Suppressor macrophage (primary cell): ENCODE measurements at regions not wholly inside any gene's neighbourhood (a gene's known extent, or its start where the extent isn't known, plus 50 kb on each side); places are given as distances from the start of the nearest gene placed in this dataset.
"Not testable (repeated sequence)": the region's sequence is repeated elsewhere in the genome, so short reads cannot be mapped to it uniquely, and the experiment has no call there.

Source experiments
- DNase-seq, 4 experiments: peaks; one replicate each; pipeline ENCODE4 v3.0.0-alpha.2; 2020 to 2022

GRCh38 chr13:101003566-101003965, 329.0 kb upstream of the TMTC4 start:
- DNase-seq: no peak

- DNase-seq: no peak
These were observed 314.8 kb upstream of the TMTC4 start for GRCh38 chr13:100989392-100989791.

DNA sequence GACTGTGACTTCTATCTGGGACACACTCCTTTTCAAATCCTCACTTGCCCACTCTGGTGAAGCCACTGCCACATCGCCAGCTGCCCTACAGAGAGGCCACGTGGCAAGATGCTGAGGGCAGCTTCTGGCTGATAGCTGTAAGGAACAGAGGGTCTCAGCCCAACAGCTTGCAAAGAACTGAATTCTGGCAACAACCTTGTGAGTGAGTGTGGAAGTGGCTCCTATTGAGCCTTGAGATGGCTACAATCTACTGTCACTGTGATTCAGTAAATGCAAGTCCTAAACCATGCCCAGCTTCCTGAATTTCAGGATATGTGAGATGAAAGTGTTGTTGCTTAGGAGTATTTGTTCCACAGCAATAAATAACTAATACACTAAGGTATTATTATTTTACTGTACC, 314.3 kb upstream of the TMTC4 start:
- DNase-seq: no peak

DNA sequence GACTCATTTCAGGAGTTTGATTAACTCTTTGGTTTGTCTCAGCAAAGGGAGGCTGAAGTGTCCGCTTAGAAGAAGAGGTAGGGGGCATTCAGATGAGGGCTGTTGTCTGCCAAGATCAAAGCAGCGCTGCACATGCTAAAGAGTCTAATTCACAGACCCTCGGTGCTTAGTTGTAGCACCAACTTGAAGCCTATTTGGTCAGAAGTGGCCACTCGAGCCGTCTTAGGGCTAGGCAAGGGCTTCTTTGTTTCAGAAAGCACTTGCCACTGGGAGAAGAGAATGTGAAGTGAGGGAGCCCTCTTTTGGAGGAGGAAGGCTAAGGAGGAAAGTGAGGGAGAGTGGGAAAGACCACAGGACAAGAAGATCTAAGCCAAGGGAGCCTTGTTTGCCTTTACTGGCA, 313.4 kb upstream of the TMTC4 start:
- no peak for DNase-seq

GRCh38 chr13:100986571-100986970, 312.0 kb upstream of the TMTC4 start:
- no peak for DNase-seq

GRCh38 chr13:100984085-100984705, 309.6 kb upstream of the TMTC4 start:
- no peak for DNase-seq

DNA sequence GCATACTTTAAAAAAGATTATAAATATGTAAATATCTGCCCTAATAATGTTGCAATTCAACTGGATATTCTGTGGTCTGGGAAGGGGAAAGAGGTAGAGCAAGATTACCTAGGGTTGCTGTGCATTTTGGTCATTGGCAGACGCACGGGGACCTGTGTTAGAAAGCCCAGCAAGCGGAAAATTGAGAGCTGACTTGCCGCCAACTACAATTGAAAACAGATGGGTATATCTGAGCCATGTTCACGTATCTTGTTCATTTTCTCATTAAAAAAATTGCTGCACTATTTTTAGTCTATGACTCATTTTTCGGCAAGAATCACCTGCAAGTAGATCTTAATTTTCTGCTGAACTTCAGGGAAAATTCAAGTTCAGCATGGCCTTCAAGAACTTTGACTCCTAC, 308.5 kb upstream of the TMTC4 start:
- DNase-seq: no peak

DNA sequence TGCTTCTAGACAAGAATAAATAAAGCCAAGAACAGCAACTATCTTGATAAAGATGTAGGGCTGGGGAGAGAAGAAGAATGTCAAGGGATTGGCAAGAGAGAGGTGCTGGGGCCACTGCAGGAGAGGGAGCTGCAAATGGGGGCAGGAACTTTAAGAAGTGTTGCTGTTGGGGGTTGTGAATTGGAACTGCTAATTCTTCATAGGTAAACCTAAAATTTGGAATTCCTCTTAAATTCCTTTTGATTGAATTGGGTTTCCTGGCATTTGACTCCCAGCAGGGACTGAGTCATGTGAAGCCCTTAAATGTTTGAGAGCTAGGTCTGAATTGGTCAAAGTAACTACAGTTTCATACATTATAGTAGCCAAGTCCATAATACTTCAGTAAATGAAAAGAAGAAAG, 305.6 kb upstream of the TMTC4 start:
- DNase-seq: no peak

GRCh38 chr13:100977841-100978240, 303.2 kb upstream of the TMTC4 start:
- DNase-seq: no peak

DNA sequence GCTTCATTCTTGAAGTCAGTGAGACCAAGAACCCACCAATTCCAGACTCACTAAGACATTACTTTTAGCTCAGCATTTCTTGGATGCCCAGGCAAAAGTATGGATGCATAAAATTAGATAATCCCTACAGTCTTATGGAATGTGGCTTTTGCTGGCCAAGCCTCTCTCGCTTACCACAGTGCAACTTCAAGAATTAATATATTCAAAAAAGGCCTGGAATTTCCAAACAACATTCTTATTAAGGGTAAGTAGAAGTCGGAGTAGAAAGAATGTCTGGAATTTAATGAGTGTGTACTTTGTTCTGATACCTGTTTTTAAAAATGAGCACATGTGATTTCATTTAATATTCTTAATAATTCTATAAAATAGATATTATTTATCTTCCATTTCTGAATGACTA, 302.4 kb upstream of the TMTC4 start:
- DNase-seq: no peak

DNA sequence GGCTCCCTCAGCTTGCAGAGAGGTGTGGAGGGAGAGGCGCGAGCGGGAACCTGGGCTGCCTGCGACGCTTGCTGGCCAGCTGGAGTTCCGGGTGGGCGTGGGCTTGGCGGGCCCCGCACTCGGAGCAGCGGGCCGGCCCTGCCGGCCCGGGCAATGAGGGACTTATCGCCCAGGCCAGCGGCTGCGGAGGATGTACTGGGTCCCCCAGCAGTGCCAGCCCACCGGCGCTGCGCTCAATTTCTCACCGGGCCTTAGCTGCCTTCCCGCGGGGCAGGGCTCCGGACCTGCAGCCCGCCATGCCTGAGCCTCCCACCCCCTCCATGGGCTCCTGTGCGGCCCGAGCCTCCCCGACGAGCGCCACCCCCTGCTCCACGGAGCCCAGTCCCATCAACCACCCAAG, 301.1 kb upstream of the TMTC4 start:
- DNase-seq: not testable (repeated sequence)

- no peak for DNase-seq
These were observed 288.0 kb upstream of the TMTC4 start for GRCh38 chr13:100962585-100962984.

DNA sequence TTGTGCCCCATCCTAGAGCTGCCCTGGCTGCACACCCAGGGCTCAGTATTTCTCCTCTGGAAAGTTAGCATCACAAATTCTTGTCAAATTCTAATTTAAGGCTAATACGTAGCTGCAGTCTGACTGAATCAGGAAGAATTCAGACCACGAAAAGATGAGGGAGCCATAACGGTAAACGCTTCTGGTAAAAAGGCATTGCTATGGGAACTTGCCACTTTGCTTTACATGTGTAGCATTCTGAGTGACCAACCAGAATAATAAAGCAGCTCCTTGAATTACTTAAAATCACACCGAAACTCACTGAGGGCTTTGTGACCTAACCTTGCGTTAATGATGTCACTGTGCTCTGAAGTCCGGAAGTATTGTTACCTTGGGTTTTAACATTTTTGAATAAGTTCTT, 286.6 kb upstream of the TMTC4 start:
- no peak for DNase-seq

- no peak for DNase-seq
These were observed 284.2 kb upstream of the TMTC4 start for GRCh38 chr13:100958831-100959230.

DNA sequence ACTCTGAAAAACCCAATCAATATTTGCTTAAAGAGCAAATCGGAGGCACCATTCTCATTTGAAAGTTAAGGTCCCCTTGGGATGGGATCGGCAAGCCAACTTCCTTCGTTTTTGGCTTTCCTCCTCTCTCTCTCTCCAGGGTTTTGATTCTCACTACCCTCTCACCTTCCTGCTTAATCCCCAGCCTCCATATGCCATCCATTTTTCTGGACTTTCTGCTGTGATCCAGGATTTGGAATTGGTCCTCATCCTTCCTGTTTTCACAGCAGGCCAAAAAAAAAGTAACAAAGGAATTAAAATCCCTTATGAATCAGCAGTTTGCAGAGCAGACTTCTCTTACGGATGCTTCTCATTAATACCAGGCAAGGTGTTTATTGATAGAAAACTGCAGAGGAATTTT, 283.1 kb upstream of the TMTC4 start:
- DNase-seq: no peak

- DNase-seq: no peak
These were observed 280.1 kb upstream of the TMTC4 start for GRCh38 chr13:100954430-100955305.

- DNase-seq: no peak
These were observed 276.4 kb upstream of the TMTC4 start for GRCh38 chr13:100951016-100951415.

DNA sequence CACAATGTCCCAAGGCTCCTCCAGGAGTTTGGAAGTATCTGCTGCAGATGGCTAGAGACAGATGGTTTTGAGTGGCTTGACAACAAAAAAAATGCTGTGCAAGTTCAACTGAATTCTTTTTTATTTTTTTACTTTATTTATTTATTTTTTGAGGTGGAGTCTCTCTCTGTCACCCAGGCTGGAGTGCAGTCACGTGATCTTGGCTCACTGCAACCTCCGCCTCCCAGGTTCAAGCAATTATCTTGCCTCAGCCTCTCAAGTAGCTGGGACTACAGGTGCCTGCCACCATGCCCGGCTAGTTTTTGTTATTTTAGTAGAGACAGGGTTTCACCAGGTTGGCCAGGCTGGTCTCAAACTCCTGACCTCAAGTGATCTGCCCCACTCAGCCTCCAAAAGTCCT, 274.3 kb upstream of the TMTC4 start:
- DNase-seq: not testable (repeated sequence)

DNA sequence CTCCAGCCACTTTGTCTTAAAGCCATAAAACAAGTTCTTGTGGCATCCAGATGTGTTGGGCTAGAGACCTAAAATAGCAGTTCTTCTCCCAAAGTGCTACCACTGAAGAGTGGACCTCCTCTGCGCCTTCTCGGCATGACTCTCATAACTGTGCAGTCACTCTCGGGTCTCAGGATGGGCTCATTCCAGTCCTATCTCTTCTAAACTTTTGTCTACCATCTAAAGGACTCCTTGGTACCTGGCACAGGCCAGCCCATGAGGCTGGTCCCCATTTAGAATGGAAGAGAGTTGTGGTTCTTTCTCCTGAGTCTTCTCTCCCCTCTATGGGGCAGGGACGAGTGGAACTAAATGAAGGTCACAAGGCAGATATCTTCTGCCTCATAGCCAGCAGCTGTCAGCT, 272.0 kb upstream of the TMTC4 start:
- DNase-seq: no peak

DNA sequence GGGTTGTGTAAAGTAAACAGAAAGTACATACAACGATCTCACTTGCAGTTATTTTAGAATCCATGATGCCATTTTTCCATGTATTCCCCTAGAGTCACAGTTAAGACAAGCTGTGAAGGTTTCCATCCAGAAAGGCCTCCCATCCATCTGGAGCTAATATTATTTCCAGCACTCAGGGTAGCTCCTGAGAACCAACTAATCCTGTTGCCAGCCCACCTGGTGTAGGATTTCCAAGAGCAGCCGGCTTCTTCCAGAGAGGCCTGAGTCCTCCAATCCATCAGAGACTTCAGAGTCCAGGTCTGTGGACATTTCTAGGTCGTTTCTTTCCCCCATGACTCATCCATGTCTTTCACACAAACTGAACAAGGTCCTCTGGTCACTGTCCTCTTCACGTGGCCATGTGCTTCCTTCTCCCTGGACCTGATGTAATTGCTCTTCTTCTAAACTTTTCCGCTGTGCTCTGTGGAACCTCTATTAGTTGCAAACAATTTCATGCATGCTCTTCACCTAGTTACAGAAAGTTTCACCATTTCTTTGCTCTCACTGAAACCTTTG, 270.3 kb upstream of the TMTC4 start:
- no peak for DNase-seq

DNA sequence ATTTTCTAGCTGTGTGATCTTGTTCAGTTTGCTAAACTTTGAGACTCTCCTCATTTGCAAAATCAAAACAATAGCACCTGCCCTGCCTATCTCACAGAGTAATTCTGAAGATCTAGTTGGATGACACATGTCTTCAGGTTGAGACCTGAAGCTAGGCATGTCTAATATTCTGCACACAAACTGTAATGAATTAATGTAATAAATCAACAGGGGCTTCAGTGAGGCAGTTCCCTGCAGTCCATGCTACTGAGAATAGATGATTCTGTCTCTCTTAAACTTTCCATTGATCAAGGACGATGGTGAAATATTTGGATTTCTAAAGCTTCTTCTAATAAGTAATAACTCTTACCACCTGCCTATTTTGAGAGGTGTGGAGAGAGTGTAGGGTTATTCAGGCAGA, 268.1 kb upstream of the TMTC4 start:
- DNase-seq: no peak

GRCh38 chr13:100941377-100942368, 267.1 kb upstream of the TMTC4 start:
- DNase-seq: no peak

GRCh38 chr13:100940658-100941057, 266.1 kb upstream of the TMTC4 start:
- DNase-seq: no peak
